Body of pancreas (tissue), 4 donors: ENCODE measurements at regions not wholly inside any gene's neighbourhood (a gene's known extent, or its start where the extent isn't known, plus 50 kb on each side); places are given as distances from the start of the nearest gene placed in this dataset.

Experiments
- ATAC-seq: fragments of 150-250 bp; one replicate; pipeline ENCODE4 v1.9.1; 2016
- DNase-seq, 4 donors: peaks; one replicate each; pipeline ENCODE4 v3.0.0-alpha.2; 2019
- H3K27ac ChIP-seq, 4 donors: fragments of 200-600 bp; sonication (generic); 1 replicate in 3 of 4; 2 replicates in 1 of 4; pipeline versions ENCODE4 v1.5.1 to v1.6.1; 2016 to 2019; ENCODE audit warnings: mild to moderate bottlenecking in 1 of 4, mixed read lengths in 1 of 4, moderate library complexity in 1 of 4
- H3K27me3 ChIP-seq, 2 donors: fragments of 200-600 bp; sonication (generic); one replicate each; pipeline ENCODE4 v1.6.0; 2016; ENCODE audit warnings: mild to moderate bottlenecking in 1 of 2
- H3K36me3 ChIP-seq, 2 donors: fragments of 200-600 bp; sonication (generic); replicated peaks in 1 of 2; 2 replicates each; pipeline ENCODE4 v1.5.1; 2016; ENCODE audit warnings: low read depth in 2 of 2; ENCODE audit not compliant: insufficient read depth in 1 of 2
- H3K4me1 ChIP-seq: fragments of 200-600 bp; sonication (generic); one replicate; pipeline ENCODE4 v1.6.0; 2016
- H3K4me3 ChIP-seq, 2 donors: fragments of 200-600 bp; sonication (generic); 1 replicate in 1 of 2; 2 replicates in 1 of 2; pipeline ENCODE4 v1.5.1; 2016 to 2019
- H3K9me3 ChIP-seq, 3 donors: fragments of 200-600 bp; sonication (generic); 1 replicate in 2 of 3; 2 replicates in 1 of 3; pipeline ENCODE4 v1.5.1; 2016
- POLR2A ChIP-seq, 3 donors: fragments of 450-650 bp; IDR thresholded peaks; one replicate each; pipeline ENCODE4 v1.6.1; 2016; ENCODE audit warnings: antibody characterized with exemption in 3 of 3, mild to moderate bottlenecking in 2 of 3
- WGBS, 2 donors: methylation state at CpG; one replicate each; pipeline ENCODE4 v1.1.5; 2017; 5-methylcytosine and 5-hydroxymethylcytosine counted together
- intact Hi-C: fragments of 100-400 bp; cut with DNase I; formaldehyde crosslinking; loops from one replicate; pipeline ENCODE4 v1.15.1; 2023
- TF ChIP-seq, protein P1 (sequence below), 7 experiments: fragments of 450-650 bp in 4 of 7; fragments of 200-600 bp in 3 of 7; sonication (generic) in 3 of 7; IDR thresholded peaks; one replicate each; pipeline ENCODE4 v1.5.1; 2016 to 2019; ENCODE audit warnings: antibody characterized with exemption in 7 of 7

DNA sequence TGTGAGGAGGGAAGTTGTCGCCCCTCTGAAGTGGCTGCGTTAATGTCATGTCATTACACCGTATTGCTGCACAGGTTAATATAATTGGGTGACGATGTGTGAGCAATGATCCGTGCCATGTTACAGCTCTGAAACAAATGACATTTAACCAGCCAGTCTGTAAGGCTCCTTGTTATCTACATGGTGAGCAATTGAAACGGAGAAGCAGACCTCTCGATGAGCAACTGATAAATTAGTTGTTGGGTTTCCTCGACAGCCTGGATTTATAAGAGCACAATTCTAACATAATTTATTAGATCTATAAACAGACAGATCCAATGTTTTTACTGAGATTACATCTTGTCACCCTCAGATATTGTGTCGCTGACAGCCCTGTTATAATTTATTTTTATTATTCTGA, 49.9 kb upstream of the MAFB start:
- intact Hi-C loops, result no loop called here
- ATAC-seq, result no peak
- WGBS, 2 donors, result 53 to 57% methylated on average over 9 of the region's 9 CpGs

DNA sequence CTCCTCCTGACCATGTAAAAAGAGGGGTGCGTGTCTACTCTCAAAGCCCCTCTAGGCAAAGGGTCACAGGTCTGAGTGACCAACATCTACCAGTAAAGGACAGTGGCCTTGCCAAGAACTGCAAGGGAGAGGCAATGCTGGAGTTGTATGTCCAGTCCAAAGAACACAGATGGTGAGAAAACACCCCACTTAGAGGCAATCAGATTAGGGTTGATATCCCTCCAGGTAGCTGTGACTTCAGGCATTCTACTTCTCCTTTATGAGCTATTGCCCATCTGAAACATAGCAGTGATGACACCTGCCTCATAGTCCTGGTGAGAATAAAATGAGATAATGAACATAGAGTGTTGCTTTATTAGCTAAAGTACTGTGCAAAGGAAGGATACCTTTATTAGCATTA, 50.8 kb upstream of the MAFB start:
- Histone ChIP-seq H3K4me3 (no peak overlapping the region), H3K27ac (no peak overlapping the region), H3K27me3 (no peaks in the 10 kb centered on the region), H3K4me1 (no peaks in the 10 kb centered on the region), H3K36me3 (no peaks in the 10 kb centered on the region), H3K9me3 (no peaks in the 10 kb centered on the region)
- DNase-seq (no peak), ATAC-seq (no peak)
- WGBS, 2 donors, result 25 to 65% methylated on average over 1 of the region's 1 CpG
- intact Hi-C loops, result no loop called here
- TF ChIP-seq POLR2A (IDR thresholded peaks at IDR 0.05), result no peak
- TF ChIP-seq, protein P1, sequence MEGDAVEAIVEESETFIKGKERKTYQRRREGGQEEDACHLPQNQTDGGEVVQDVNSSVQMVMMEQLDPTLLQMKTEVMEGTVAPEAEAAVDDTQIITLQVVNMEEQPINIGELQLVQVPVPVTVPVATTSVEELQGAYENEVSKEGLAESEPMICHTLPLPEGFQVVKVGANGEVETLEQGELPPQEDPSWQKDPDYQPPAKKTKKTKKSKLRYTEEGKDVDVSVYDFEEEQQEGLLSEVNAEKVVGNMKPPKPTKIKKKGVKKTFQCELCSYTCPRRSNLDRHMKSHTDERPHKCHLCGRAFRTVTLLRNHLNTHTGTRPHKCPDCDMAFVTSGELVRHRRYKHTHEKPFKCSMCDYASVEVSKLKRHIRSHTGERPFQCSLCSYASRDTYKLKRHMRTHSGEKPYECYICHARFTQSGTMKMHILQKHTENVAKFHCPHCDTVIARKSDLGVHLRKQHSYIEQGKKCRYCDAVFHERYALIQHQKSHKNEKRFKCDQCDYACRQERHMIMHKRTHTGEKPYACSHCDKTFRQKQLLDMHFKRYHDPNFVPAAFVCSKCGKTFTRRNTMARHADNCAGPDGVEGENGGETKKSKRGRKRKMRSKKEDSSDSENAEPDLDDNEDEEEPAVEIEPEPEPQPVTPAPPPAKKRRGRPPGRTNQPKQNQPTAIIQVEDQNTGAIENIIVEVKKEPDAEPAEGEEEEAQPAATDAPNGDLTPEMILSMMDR (IDR thresholded peaks at IDR 0.05), result no peak

More for the DNA sequence above, 49.9 kb upstream of the MAFB start:
- TF ChIP-seq POLR2A (IDR thresholded peaks at IDR 0.05), result no peak
- TF ChIP-seq, protein P1 (IDR thresholded peaks at IDR 0.05), result no peak
- no peak overlapping the region for H3K27ac ChIP-seq
- no peak for DNase-seq
- no peaks in the 10 kb centered on the region for H3K36me3 ChIP-seq
- no peak overlapping the region for H3K4me3 ChIP-seq
- no peaks in the 10 kb centered on the region for H3K27me3 ChIP-seq
- H3K4me1 ChIP-seq, result no peaks in the 10 kb centered on the region
- H3K9me3 ChIP-seq, result no peaks in the 10 kb centered on the region

DNA sequence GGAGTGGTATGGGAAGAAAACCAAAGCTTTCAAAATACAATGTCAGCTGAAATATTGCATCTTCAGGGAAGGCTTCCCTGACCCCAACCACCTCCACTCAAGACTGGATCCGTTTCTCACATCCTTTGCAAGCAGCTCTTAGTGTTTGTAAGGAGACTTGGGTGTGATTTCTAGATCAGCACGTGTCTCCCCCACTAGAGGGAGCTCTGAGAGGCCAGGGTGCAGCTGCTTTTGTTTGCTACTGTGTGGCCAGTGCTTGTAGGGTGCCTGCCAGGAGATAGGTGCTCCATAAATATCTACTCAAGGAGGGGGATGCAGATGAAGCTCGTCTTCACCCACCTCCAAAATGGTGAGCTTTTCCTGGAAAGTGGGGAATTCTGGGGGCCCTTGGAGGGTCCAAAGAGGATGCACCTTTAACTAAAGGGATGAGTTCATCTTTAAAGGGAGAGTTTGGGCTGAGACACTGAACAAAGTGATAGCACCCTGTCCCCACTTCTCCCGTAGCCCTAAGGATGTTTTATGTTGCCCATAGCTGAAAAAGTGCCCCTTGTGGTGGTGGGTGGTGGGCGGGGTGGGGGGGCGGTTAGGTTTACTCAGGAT, 52.6 kb upstream of the MAFB start:
- intact Hi-C loops, result no loop called here
- TF ChIP-seq, protein P1 (IDR thresholded peaks at IDR 0.05), result peak; percentile 25 to 45 (median 38)
- no peak for TF ChIP-seq POLR2A (IDR thresholded peaks at IDR 0.05)
- Histone ChIP-seq H3K9me3 (no peaks in the 10 kb centered on the region), H3K4me3 (no peak overlapping the region), H3K27me3 (no peaks in the 10 kb centered on the region), H3K27ac (no peak overlapping the region), H3K4me1 (no peaks in the 10 kb centered on the region), H3K36me3 (no peaks in the 10 kb centered on the region)
- no peak for ATAC-seq
- DNase-seq, result peak; percentile 25 to 56 (median 36)
- WGBS, 2 donors, result 36 to 39% methylated on average over 6 of the region's 6 CpGs

DNA sequence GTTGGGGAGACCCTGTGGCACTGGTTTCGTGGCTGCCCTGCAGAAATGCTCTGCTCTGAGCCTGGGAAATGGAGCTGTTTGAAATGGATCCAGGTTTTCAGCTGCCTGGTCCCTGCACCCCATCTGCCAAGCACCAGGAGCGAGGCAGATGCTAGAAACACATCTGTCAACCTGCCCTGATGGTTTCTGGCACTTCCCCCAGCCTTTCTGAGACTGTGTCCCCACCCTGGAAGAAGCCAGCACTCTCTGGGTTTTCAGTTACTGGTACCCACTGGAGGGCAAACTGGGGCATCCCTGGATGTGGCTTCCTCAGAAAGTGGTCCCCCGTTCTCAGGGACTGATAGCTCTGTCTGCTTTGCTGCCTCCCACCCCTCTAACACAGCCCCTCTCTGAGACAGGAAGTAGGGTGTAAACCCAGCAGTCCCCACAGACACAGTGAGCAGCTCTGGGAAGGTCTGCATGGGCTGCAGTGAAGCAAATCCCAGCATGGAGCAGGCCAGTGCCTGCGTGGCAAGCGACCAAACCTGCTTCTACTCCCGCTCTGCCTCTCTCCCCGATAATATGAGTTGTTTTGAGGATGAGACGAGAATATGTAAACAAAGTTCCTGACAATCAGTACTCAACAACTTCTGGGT, 54.2 kb upstream of the MAFB start:
- ATAC-seq (no peak), DNase-seq (no peak)
- no peak overlapping the region for H3K4me3 ChIP-seq
- 31 to 57% methylated on average over 6 to 8 of the region's 8 CpGs for WGBS, 2 donors
- H3K36me3 ChIP-seq, result no peaks in the 10 kb centered on the region
- no peaks in the 10 kb centered on the region for H3K4me1 ChIP-seq
- H3K9me3 ChIP-seq, result no peaks in the 10 kb centered on the region
- intact Hi-C loops, result no loop called here
- H3K27ac ChIP-seq, result no peak overlapping the region
- TF ChIP-seq, protein P1 (IDR thresholded peaks at IDR 0.05), result no peak
- no peak for TF ChIP-seq POLR2A (IDR thresholded peaks at IDR 0.05)
- H3K27me3 ChIP-seq, result no peaks in the 10 kb centered on the region
